ENCODE measurements at regions not wholly inside any gene's neighbourhood (a gene's known extent, or its start where the extent isn't known, plus 50 kb on each side); places are given as distances from the start of the nearest gene placed in this dataset.
"Not testable (repeated sequence)": the region's sequence is repeated elsewhere in the genome, so short reads cannot be mapped to it uniquely, and the experiment has no call there.

DNA sequence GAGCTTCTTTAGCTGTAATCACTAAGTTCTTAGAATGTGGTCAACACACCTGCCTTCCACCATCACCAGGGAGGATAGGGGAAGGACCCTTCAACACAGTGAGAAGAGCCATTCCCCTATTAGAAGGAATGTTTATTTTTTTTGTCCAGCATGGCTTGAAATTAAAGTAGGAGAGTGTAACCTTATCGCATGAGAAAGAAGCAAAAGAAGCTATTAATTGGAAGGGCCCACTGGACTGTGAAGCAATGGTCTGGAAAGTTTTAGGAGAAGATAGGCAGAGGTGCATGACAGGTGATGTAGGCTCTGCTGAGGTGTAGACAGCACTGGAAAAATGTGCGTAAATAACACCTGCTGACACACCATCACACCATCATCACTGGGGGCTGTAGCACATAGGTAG is 1526.0 kb downstream of the MAT2B start:
- no peak for DNase-seq

DNA sequence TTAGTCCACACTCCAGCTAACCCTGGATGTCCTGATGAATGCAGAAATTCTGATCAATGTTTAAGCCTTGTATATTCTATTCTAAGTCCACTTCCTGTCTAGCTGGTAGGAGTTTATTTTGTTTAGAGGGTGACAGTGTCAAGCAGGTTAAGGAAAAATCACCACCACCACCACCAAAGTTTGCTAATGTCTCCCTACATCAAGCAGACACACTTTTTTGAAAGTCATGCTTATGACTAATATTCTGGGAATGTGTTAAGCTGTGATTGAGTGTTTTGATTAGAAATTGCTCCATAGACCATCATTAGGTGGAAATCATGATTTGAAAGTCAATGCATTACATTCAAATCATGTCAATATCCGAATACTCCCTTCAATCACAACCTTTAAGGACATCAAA is 1530.1 kb downstream of the MAT2B start:
- no peak for DNase-seq

DNA sequence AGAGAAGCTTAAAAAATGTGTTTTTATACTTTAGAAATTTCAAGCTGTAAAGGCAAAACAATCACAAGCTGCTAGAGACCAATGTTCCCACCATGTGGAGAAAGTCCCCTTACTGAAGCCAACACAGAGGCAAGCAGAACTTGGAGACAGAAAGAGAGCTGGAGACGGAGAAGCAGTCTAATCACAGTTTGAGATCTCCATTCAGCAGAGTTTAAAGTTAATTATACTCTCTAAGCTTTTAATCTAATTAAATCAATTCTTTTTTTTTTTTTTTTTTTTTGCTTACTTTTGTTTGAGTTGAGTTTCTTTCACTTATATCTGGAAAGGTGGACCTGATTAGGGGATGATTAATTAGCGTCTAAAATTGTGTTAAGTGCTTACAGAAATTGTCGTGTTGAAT is 1534.3 kb downstream of the MAT2B start:
- DNase-seq = no peak

DNA sequence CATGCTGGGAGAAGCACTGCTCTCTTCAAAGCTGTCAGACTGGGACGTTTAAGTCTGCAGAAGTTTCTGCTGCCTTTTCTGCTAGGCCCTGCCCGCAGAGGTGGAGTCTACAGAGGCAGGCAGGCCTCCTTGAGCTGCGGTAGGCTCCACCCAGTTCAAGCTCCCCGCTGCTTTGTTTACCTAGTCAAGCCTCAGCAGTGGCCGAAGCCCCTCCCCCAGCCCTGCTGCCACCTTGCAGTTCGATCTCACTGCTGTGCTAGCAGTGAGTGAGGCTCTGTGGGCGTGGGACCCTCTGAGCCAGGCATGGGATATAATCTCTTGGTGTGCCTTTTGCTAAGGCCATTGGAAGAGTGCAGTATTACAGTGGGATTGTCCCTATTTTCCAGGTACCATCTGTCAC is 1540.5 kb downstream of the MAT2B start:
- DNase-seq = not testable (repeated sequence)

DNA sequence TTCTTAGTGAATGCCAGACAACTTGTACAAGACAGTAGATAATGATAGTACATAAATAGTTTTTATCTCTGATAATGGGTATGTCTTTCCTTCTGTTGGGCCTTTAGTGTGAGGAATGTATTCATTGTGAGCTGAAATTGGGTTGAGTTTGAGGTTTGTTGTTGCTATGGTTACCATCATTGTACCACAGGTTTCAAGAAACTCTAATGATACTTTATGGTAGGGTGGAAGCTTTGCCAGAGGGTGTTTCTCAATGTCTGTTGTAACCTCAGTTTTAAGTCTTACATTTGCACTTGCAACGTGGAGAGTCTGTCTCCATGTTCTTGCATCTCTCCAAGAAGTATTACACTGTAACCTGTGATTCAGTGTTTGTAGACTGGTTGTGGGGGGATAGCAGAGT is 1550.1 kb downstream of the MAT2B start:
- no peak for DNase-seq

DNA sequence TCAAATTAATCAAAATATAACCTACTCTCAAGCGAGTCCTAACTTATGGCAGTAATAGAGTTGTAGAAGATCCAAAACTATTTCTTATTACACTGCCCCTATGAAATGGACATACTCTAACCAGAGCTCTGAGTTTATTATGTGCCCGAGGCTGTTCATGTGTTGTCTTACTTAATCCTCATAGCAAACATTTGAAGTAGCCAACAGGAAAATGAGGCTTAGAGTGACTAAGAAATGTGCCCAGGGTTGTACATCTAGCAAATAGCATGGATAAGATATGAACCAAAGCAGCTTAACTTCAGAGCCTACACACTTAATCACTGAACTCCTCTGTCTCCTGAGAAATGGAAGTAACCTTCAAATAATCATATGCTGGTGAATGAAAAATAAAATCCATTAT is 1551.7 kb downstream of the MAT2B start:
- DNase-seq = no peak

DNA sequence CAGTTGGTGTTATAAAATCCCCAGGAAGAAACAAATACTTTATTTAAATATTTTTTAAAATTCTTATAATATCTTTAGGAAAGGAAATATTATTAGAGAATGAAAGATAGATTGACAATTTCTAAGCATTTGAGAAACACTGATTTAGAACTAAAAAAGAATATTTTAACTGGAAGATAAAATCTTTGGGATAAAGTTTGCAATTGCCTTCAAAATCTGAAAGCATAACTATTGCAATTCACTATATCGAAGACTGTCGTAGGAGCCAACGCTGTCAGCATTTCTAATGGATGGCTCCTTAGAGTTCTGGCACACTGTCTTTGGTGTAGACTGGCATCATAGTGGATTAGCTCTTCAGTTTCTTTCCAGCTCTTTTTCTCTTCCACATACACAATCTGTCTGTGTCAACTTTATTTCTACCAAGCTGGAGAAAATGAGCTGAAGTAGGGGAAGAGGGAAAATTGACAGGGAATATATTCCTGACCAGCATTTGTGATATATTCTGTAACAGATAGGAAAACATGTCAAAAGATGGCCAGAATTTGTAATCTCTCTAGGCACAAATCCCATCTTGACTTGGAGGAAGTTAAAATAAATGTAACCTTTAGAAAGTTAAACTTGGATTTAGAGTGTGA is 1561.4 kb downstream of the MAT2B start:
- no peak for DNase-seq

DNA sequence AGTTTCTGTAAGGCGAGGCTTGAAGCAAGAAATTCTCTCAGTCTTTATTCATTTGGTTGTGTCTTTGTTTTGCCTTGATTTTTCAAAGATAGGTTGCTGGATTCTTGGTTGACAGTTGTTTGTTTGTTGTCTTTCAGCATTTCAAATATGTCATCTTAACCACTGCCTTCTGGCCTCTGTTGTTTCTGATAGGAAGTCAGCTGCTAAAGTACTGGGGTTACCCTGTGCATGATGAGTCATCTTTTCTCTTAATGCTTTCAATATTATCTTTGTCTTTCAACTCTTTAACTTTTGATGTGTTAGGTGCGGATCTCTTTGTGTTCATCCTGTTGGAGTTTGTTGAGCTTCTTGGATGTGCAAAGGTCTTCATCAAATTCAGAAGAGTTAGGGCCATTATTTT is 1571.3 kb downstream of the MAT2B start:
- no peak for DNase-seq

DNA sequence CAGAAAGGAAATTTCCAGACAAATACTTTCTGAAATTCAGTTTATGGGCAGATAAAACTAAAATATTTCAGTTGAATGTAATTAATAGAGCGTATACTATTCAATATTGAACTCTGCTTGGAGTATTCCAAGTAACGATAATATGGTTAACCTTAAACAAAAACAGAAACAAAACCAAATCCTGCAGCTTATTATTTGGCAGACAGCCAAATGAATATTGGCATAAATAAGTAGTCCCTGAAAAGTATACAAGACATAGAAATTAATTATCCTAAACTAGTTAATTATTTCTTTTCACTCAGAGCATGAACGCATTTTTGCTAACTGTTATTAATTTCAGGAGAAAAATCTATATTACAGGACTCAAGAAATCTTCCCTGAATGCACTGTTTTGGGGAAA is 1574.0 kb downstream of the MAT2B start:
- no peak for DNase-seq

DNA sequence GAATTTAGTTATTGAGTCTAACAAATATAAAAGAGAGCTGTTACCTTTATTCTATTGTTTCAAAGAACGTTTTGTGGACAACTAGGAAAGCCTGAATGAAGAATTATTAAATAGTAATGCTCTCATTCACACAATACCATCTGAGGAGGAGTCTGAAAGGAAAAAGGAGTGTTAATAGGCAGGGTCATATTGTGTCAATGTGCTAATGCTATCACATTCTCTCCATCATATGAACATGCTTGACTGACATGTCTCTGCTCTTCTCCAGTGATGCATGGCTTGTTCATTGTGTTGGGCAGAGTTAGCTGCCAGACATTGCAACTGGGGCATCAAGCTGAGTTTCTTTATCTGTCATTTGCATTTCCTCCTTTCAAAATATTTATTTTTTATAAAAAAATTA is 1578.0 kb downstream of the MAT2B start:
- DNase-seq = no peak

DNA sequence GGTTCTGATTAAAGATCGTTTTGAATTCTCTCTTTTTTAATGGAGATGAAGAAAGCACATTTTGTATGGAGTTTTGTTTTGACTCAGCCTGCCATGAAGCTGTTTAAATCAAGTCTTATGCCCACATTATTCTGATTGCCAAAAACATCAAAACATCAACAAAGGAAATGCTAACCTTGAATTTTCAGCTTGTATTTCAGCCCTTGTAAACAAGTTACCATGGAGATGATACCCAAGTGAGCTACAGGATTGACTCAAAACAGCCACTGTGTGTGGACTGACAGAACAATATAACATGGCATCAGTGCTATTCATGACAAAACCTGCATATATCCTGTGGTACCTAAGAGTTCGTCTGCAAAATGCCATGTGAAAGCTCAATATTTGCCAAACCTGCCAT is 1581.0 kb downstream of the MAT2B start:
- no peak for DNase-seq

DNA sequence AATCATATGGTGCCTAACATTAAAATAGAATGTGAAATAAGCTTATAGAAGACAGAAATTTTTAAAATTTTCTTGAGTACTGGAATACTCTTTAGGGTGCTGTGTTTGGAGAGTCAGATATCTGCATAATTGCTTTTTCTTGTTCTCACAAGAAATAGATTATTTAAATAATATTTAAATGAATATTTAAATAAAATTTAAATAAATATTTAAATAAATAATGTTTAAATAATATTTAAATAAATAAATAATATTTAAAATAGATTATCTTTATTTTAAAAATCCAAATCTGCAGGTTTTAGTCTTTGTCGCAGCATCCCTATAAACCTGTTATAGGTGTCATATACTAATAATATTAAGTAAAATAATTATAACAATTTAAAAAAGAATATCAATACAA is 1589.4 kb downstream of the MAT2B start:
- DNase-seq = no peak

DNA sequence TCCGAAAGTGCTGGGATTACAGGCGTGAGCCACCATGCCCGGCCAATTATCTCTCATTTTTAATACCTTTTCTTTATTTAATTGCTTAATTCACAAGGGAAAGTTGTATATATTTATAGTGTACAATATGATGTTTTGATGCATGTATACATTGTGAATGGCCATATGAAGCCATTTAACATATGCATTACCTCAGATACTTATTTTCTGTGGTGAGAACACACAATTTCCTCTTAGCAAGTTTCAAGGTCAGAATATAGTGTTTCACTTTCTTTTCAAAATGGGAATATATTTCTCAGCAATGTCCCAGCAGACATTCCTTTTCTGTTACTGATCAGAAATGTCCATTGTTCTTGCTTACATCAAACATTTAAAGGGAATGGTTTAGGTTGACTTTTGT is 1596.3 kb downstream of the MAT2B start:
- no peak for DNase-seq

DNA sequence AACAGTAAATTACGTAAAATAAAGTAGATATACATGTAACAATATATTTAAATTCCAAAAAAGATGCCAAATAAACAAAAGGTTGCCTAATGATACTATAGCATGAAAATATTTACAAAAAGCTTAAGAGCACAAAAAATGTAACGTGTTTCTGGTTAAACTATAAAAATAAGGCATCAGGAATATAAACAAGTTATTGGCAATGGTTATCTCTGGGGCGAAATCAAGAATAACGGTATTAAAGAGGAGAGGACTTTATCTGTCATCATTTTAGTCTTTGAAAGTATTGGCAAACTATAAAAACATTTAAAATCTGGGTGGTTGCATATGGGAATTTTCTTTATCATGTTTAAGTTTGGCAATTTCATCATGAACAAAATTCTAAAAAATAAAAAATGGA is 1599.2 kb downstream of the MAT2B start:
- DNase-seq = no peak

DNA sequence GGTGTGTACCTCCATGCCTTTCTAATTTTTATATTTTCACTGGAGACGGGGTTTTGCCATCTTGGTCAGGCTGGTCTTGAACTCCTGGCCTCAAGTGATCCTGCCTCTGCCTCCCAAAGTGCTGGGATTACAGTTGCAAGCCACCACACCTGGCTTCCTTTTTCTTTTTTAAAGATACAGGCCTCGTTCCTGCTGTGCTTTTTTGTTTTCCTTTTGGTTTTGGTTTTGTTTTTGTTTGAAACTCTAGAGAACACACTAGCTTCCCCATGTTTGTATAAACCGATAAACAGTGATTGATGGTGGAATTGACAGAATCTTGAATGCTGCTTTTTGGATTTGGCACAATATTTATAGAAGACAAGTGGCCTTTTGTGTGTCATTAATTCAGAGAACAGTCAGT is 1603.4 kb downstream of the MAT2B start:
- DNase-seq = no peak

DNA sequence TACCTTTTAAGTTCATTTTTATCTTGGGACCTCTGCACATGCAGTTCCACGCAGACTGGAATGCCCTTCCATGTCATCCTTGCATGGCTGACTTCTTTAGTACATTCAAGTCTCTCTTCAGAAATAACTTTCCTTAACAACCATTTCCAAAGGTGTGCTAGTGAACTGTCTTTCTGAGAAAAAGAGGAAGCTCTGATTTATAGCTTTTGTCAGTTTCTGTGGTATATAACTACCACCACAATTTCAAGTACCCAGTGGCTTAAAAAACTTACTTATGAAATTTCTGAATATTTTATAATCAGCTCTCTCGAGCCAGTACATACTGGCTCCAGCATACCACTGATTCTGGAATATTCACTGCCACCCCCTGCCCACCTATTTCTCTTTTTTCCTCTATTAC is 1613.8 kb downstream of the MAT2B start:
- DNase-seq = no peak

DNA sequence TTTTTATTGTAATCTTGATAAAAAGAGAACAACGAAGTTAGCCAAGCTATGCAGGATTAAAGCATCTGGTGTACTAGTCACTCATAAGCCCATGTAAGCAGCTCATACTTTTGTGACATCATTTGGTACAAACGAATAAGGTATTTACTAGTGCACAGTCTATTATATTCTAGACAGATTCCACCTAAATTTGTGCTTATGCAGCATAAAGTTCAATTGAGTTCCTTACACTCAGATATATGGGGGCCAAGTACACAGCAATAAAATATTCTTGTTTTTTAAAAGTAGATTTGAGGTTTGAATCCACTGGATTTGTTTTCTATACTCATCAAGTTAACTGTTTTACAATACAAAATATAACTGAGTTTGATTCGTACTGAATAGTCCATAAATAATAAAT is 1621.2 kb downstream of the MAT2B start:
- DNase-seq = no peak

DNA sequence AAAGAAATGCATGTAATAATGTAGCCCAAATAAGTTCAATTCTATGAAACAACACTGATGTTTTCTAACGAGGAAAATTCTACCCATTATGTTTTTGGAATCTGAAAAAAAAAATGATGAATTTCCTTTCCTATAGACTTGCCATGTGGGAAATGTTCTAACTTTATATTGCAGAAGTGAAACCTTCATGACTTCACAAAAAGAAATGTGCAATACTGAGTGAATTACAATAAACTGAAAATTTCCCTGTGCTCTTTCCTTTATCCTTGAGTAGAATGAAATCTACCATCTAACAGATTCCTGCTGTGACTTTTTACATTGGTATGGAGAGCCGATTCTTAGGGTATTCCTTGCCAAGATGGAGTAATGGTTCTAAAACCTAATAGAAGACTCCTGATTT is 1622.5 kb downstream of the MAT2B start:
- no peak for DNase-seq

DNA sequence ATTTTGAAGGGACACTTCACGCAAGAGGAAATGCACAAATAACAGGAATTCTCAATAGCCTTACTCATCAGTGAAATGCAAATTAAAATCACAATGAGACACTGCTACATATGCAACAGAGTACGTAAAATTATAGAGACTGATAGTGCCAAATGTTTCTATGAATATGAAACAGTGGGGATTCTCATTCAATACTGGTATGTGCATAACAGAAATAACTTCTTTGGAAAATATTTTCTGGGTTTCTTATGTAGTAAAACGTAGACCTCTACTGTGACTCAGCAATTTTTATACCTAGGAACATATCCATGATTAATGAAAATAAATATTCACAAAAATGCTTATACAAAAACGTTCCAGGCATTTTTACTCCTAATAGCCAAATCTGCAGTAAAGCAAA is 1625.2 kb downstream of the MAT2B start:
- DNase-seq = no peak

DNA sequence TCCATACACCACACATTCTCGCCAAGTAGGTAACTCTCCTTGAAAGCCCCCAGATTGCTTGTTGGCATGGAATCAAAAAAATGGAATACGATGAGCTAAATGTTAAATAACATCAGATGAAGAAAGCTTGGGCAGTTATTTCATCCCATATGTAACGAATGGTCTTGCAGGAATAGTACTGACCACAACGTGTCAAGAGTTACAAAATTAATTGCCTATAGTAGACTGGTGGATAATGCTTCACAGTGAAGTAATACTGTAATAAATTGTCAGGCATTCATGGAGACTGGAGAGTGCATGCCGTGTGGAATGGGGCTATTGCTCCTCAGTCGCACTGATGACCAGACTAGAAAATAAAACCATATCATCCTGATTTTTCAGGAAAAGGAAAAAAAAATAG is 1628.7 kb downstream of the MAT2B start:
- DNase-seq = no peak

DNA sequence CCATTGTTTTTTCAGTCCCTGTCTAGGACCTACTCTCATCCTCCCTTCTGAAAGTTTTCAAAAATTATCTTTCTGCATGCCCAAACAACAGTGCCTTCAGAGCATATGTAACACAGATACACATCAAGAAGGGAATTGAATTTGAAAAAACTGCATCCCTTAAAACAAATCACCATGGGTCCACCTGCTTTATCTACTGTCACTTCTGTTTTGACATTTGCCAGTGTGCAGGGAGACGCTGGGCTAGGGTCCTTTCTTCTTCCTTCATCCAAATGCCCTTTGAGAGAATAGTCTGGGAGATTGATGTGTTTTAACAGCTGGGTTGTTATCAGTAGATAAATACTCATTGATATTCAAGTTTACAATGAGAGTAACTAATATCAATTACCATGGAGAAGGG is 1630.1 kb downstream of the MAT2B start:
- DNase-seq = no peak

DNA sequence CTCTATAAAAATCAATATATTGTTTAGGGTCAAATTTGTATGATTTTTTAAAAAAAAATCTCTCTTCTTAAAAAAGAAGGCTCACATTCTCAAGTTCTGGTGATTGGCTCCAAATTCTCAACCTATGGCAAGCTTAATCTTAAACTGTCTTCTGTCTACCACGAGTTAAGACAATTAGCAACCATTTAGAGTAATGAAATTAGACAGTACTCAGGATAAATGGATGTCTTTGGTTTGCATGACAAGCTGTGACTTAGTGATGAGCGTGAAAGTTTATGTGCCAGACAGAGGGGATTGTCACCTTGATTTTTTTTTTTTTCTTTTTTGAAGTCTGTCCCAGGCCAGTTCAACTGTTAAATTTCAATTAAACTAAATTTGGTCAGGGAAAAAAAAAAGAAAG is 1632.3 kb downstream of the MAT2B start:
- DNase-seq = no peak

DNA sequence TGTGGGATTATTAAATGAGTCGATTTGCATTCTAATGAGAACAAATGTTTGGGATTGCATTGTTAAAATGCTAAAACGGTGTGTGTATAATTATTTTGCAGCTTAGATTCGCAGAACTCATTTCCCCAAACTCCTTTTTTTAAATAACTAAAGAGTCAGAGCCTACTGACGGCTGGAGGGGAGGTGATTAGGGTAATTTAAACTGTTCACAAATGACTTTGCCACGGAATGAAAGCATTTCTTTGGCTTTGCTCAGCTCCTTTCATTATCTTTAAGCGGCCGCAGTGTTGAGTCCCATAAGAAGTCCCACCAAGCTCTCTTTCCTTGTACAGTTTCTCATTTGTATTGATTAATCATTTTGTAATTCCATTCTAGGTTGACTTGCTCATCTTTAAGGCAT is 1632.8 kb downstream of the MAT2B start:
- DNase-seq = no peak

DNA sequence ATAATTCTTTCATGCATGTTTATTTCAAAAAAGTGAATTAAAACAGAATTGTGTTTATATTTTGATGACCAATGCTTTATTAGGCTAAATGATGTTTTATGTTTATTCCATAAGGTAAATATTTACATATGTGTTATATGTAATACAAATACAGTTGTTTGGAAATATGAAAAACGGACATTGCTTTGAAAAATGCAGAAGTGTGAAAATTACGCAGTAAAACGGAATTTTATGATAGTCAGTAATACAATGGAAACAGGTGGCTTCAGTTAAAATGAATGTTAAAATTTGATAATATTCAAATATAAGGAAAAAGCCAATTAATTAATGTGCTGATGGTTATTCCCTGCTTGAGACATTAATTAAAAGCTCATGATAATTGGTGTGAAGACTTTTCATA is 1633.8 kb downstream of the MAT2B start:
- DNase-seq = no peak

DNA sequence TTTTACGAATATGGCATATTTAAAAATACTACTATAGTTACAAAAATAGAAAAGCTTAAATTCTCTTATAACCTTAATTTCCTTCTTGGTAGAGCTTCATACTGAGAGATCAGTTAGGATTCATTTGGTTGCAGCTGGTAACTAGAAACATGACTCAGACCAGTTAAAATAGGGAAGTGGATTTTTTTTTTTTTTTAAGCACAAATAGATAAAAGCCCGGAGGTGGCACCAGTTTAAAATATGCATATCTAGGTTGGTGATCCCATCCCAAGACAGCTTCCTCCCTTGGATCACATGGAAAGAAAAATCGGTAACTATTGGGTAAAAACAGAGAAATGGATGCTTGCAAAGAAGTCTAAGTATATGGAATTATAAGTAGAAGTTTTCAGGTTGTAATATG is 1634.3 kb downstream of the MAT2B start:
- DNase-seq = no peak

DNA sequence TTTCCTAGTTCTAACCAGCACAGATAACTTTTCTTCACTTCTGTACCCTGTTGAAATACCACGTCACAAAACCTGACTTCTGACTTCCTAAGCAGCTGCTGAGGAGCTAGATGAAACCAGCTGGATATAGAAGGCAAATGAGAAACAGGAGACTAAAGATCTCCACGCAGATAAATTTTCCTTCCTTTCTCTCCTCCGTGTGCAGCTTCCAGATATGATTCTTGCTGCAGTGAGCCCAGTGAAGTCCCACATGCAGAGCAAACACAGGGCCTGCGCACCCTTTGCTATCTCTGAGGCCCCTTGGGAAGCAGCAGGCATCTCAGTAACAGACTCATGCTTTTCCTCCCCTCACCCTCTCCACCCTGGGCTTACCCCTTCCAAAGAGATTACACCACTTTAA is 1638.3 kb downstream of the MAT2B start:
- DNase-seq = no peak

Measured in activated CD4-positive, alpha-beta T cell treated with anti-CD3 and anti-CD28 coated beads for 1 hour (primary cell).